CD4-positive, CD25-positive, alpha-beta regulatory T cell (primary cell): ENCODE measurements at regions not wholly inside any gene's neighbourhood (a gene's known extent, or its start where the extent isn't known, plus 50 kb on each side); places are given as distances from the start of the nearest gene placed in this dataset.

Source experiments
- ATAC-seq, 2 donors: fragments of 150-1000 bp; cut with Tn5 transposase; one replicate each; pipeline ENCODE4 v1.10.0; 2021; ENCODE audit warnings: low read depth in 2 of 2, moderate number of reproducible peaks in 2 of 2, moderate library complexity in 1 of 2
- DNase-seq, 3 donors: peaks; one replicate each; pipeline versions ENCODE4 v3.0.0 to v3.0.0-alpha.2; 2012 to 2022; ENCODE audit warnings: mixed read lengths in 1 of 3
- H3K27ac ChIP-seq: one replicate; pipeline ENCODE4 v1.7.0; 2013; ENCODE audit warnings: mild to moderate bottlenecking, low read length; ENCODE audit not compliant: insufficient read depth, poor library complexity, severe bottlenecking
- H3K27me3 ChIP-seq: one replicate; pipeline ENCODE4 v1.7.0; 2013; ENCODE audit warnings: low read length; ENCODE audit not compliant: control insufficient read depth, insufficient read depth
- H3K36me3 ChIP-seq: one replicate; pipeline ENCODE4 v1.7.0; 2013; ENCODE audit warnings: mild to moderate bottlenecking, low read length, moderate library complexity; ENCODE audit not compliant: control insufficient read depth, insufficient read depth
- H3K4me1 ChIP-seq: 2 replicates; pipeline ENCODE4 v1.7.0; 2013; ENCODE audit warnings: mild to moderate bottlenecking, low read length; ENCODE audit not compliant: insufficient read depth, control insufficient read depth, poor library complexity, severe bottlenecking
- H3K4me3 ChIP-seq: one replicate; pipeline ENCODE4 v1.7.0; 2013; ENCODE audit warnings: low read depth, mild to moderate bottlenecking, low read length, moderate library complexity
- H3K9me3 ChIP-seq, 2 experiments: 1 replicate in 1 of 2; 2 replicates in 1 of 2; pipeline ENCODE4 v1.7.0; 2013; ENCODE audit warnings: low read length in 2 of 2, mild to moderate bottlenecking in 1 of 2, moderate library complexity in 1 of 2; ENCODE audit not compliant: control insufficient read depth in 2 of 2
- H3K27ac Mint-ChIP-seq, 3 donors: one replicate each; pipeline ENCODE4 v1.8.0; 2020 to 2022; ENCODE audit warnings: mild to moderate bottlenecking in 3 of 3, mixed read lengths in 3 of 3, moderate library complexity in 2 of 3
- H3K27me3 Mint-ChIP-seq: one replicate; pipeline ENCODE4 v1.8.0; 2022; ENCODE audit warnings: mild to moderate bottlenecking, mixed read lengths
- H3K36me3 Mint-ChIP-seq: one replicate; pipeline ENCODE4 v1.8.0; 2020; ENCODE audit warnings: mixed read lengths
- H3K4me1 Mint-ChIP-seq, 4 donors: one replicate each; pipeline ENCODE4 v1.8.0; 2020 to 2022; ENCODE audit warnings: mixed read lengths in 4 of 4, mild to moderate bottlenecking in 1 of 4
- H3K4me3 Mint-ChIP-seq, 4 donors: one replicate each; pipeline ENCODE4 v1.8.0; 2020 to 2022; ENCODE audit warnings: mild to moderate bottlenecking in 4 of 4, mixed read lengths in 4 of 4, moderate library complexity in 3 of 4
- H3K9me3 Mint-ChIP-seq, 7 donors: one replicate each; pipeline ENCODE4 v1.8.0; 2020 to 2022; ENCODE audit warnings: mixed read lengths in 7 of 7, mild to moderate bottlenecking in 3 of 7, moderate library complexity in 2 of 7

GRCh38 chr4:19266566-19266965 is 985.1 kb upstream of the SLIT2 start:
- H3K36me3 Mint-ChIP-seq: no peaks in the 10 kb centered on the region
- peaks cover 0 to 2% of the 10 kb centered on the region in 2 experiments for H3K9me3 ChIP-seq
- no peak overlapping the region for H3K27ac ChIP-seq
- H3K27ac Mint-ChIP-seq: no peak overlapping the region
- no peaks in the 10 kb centered on the region for H3K36me3 ChIP-seq
- ATAC-seq: no peak
- H3K9me3 Mint-ChIP-seq: peaks cover 6 to 21% (median 11%) of the 10 kb centered on the region in 7 donors
- H3K27me3 ChIP-seq: no peaks in the 10 kb centered on the region
- no peak for DNase-seq
- H3K27me3 Mint-ChIP-seq: no peaks in the 10 kb centered on the region
- no peaks in the 10 kb centered on the region for H3K4me1 Mint-ChIP-seq
- no peak overlapping the region for H3K4me3 ChIP-seq
- no peak overlapping the region for H3K4me3 Mint-ChIP-seq
- no peaks in the 10 kb centered on the region for H3K4me1 ChIP-seq

GRCh38 chr4:19262467-19262866 is 989.2 kb upstream of the SLIT2 start:
- DNase-seq (no peak), ATAC-seq (no peak)
- peaks cover 2 to 14% (median 8%) of the 10 kb centered on the region in 7 donors for H3K9me3 Mint-ChIP-seq
- no peaks in the 10 kb centered on the region for H3K36me3 Mint-ChIP-seq
- Histone ChIP-seq H3K4me1 (no peaks in the 10 kb centered on the region), H3K4me3 (no peak overlapping the region), H3K27me3 (no peaks in the 10 kb centered on the region), H3K9me3 (peaks cover 0 to 2% of the 10 kb centered on the region in 2 experiments), H3K36me3 (no peaks in the 10 kb centered on the region), H3K27ac (no peak overlapping the region)
- H3K4me3 Mint-ChIP-seq: no peak overlapping the region
- H3K4me1 Mint-ChIP-seq: no peaks in the 10 kb centered on the region
- H3K27ac Mint-ChIP-seq: no peak overlapping the region
- no peaks in the 10 kb centered on the region for H3K27me3 Mint-ChIP-seq

GRCh38 chr4:19260346-19260745 is 991.4 kb upstream of the SLIT2 start:
- H3K4me1 ChIP-seq: no peaks in the 10 kb centered on the region
- H3K36me3 Mint-ChIP-seq: no peaks in the 10 kb centered on the region
- DNase-seq: no peak
- no peaks in the 10 kb centered on the region for H3K36me3 ChIP-seq
- no peak overlapping the region for H3K27ac ChIP-seq
- no peaks in the 10 kb centered on the region for H3K27me3 Mint-ChIP-seq
- no peaks in the 10 kb centered on the region for H3K27me3 ChIP-seq
- H3K4me3 ChIP-seq: no peak overlapping the region
- no peak overlapping the region for H3K4me3 Mint-ChIP-seq
- no peaks in the 10 kb centered on the region for H3K4me1 Mint-ChIP-seq
- no peak overlapping the region for H3K27ac Mint-ChIP-seq
- no peak for ATAC-seq
- peaks cover 2 to 22% (median 9%) of the 10 kb centered on the region in 7 donors for H3K9me3 Mint-ChIP-seq
- peaks cover 0 to 3% of the 10 kb centered on the region in 2 experiments for H3K9me3 ChIP-seq

- Histone ChIP-seq H3K4me1 (no peaks in the 10 kb centered on the region), H3K27me3 (no peaks in the 10 kb centered on the region), H3K36me3 (no peaks in the 10 kb centered on the region), H3K4me3 (no peak overlapping the region), H3K9me3 (peaks cover 0 to 4% of the 10 kb centered on the region in 2 experiments), H3K27ac (no peak overlapping the region)
- H3K27ac Mint-ChIP-seq: no peak overlapping the region
- peaks cover 0 to 24% (median 8%) of the 10 kb centered on the region in 7 donors for H3K9me3 Mint-ChIP-seq
- H3K4me3 Mint-ChIP-seq: no peak overlapping the region
- H3K27me3 Mint-ChIP-seq: no peaks in the 10 kb centered on the region
- no peaks in the 10 kb centered on the region for H3K4me1 Mint-ChIP-seq
- H3K36me3 Mint-ChIP-seq: no peaks in the 10 kb centered on the region
- no peak for ATAC-seq
- DNase-seq: no peak
Observed at GRCh38 chr4:19259920-19260319, 991.8 kb upstream of the SLIT2 start.

- DNase-seq (no peak), ATAC-seq (no peak)
- Histone ChIP-seq H3K4me1 (no peaks in the 10 kb centered on the region), H3K27me3 (no peaks in the 10 kb centered on the region), H3K36me3 (no peaks in the 10 kb centered on the region), H3K4me3 (no peak overlapping the region), H3K27ac (no peak overlapping the region), H3K9me3 (peaks cover 0 to 9% of the 10 kb centered on the region in 2 experiments)
- no peak overlapping the region for H3K4me3 Mint-ChIP-seq
- H3K27me3 Mint-ChIP-seq: no peaks in the 10 kb centered on the region
- no peaks in the 10 kb centered on the region for H3K36me3 Mint-ChIP-seq
- peaks cover 2 to 31% (median 8%) of the 10 kb centered on the region in 7 donors for H3K9me3 Mint-ChIP-seq
- no peaks in the 10 kb centered on the region for H3K4me1 Mint-ChIP-seq
- no peak overlapping the region for H3K27ac Mint-ChIP-seq
Observed at GRCh38 chr4:19256823-19257222, 994.9 kb upstream of the SLIT2 start.

GRCh38 chr4:19254486-19254885 is 997.2 kb upstream of the SLIT2 start:
- Histone ChIP-seq H3K36me3 (no peaks in the 10 kb centered on the region), H3K9me3 (peaks cover 3 to 9% of the 10 kb centered on the region in 2 experiments), H3K27me3 (no peaks in the 10 kb centered on the region), H3K4me1 (no peaks in the 10 kb centered on the region), H3K4me3 (no peak overlapping the region), H3K27ac (no peak overlapping the region)
- no peak for DNase-seq
- no peaks in the 10 kb centered on the region for H3K27me3 Mint-ChIP-seq
- no peaks in the 10 kb centered on the region for H3K4me1 Mint-ChIP-seq
- no peak for ATAC-seq
- H3K36me3 Mint-ChIP-seq: no peaks in the 10 kb centered on the region
- H3K9me3 Mint-ChIP-seq: peaks cover 4 to 41% (median 12%) of the 10 kb centered on the region in 7 donors
- H3K4me3 Mint-ChIP-seq: no peak overlapping the region
- H3K27ac Mint-ChIP-seq: no peak overlapping the region

GRCh38 chr4:19248023-19248422 is 1003.7 kb upstream of the SLIT2 start:
- Mint-ChIP-seq H3K36me3 (no peaks in the 10 kb centered on the region), H3K4me1 (no peaks in the 10 kb centered on the region), H3K27me3 (no peaks in the 10 kb centered on the region), H3K9me3 (peaks cover 4 to 33% (median 15%) of the 10 kb centered on the region in 7 donors), H3K27ac (peak overlapping the region in 1 of 3 donors; percentile 72), H3K4me3 (no peak overlapping the region)
- H3K9me3 ChIP-seq: peaks cover 1 to 7% of the 10 kb centered on the region in 2 experiments
- no peaks in the 10 kb centered on the region for H3K36me3 ChIP-seq
- DNase-seq (no peak), ATAC-seq (no peak)
- no peaks in the 10 kb centered on the region for H3K27me3 ChIP-seq
- H3K27ac ChIP-seq: no peak overlapping the region
- no peaks in the 10 kb centered on the region for H3K4me1 ChIP-seq
- no peak overlapping the region for H3K4me3 ChIP-seq

GRCh38 chr4:19241895-19242294 is 1009.8 kb upstream of the SLIT2 start:
- no peaks in the 10 kb centered on the region for H3K27me3 ChIP-seq
- no peak overlapping the region for H3K4me3 ChIP-seq
- Mint-ChIP-seq H3K9me3 (peaks cover 3 to 30% (median 11%) of the 10 kb centered on the region in 7 donors), H3K4me3 (no peak overlapping the region), H3K36me3 (no peaks in the 10 kb centered on the region), H3K27me3 (no peaks in the 10 kb centered on the region), H3K4me1 (no peaks in the 10 kb centered on the region), H3K27ac (no peak overlapping the region)
- no peaks in the 10 kb centered on the region for H3K4me1 ChIP-seq
- no peaks in the 10 kb centered on the region for H3K36me3 ChIP-seq
- H3K27ac ChIP-seq: no peak overlapping the region
- no peak for ATAC-seq
- H3K9me3 ChIP-seq: no peaks in the 10 kb centered on the region
- DNase-seq: no peak
